K562 (cell line): ENCODE measurements at regions not wholly inside any gene's neighbourhood (a gene's known extent, or its start where the extent isn't known, plus 50 kb on each side); places are given as distances from the start of the nearest gene placed in this dataset.

Experiments
- ASH1L ChIP-seq: fragments of 450-650 bp; IDR thresholded peaks from 2 replicates; pipeline ENCODE4 v1.6.1; 2018; ENCODE audit warnings: borderline replicate concordance, mild to moderate bottlenecking, low read depth; ENCODE audit not compliant: partially characterized antibody
- CEBPG ChIP-seq, 3 experiments: fragments of 200-800 bp in 1 of 3; sonication (Bioruptor generic) in 1 of 3; sonication (generic) in 1 of 3; formaldehyde crosslinking in 1 of 3; IDR thresholded peaks in 2 of 3; conservative IDR thresholded peaks in 1 of 3; 2 replicates each; pipeline versions ENCODE4 v1.6.1 to v1.8.0; 2016 to 2022; ENCODE audit warnings: missing compliant biosample characterization in 2 of 3, missing genetic modification characterization in 2 of 3, mild to moderate bottlenecking in 1 of 3, missing genetic modification reagents in 1 of 3
- CTCF ChIP-seq, 3 experiments: IDR thresholded peaks in 2 of 3; conservative IDR thresholded peaks in 1 of 3; 2 replicates each; pipeline ENCODE4 v1.5.1; 2011 to 2012; ENCODE audit warnings: low read length in 3 of 3, mild to moderate bottlenecking in 3 of 3, control low read depth in 2 of 3, improper control_type of control experiment in 1 of 3, inconsistent platforms in 1 of 3, low read depth in 1 of 3, mixed read lengths in 1 of 3, moderate library complexity in 1 of 3; ENCODE audit not compliant: insufficient read depth in 2 of 3
- ELK1 ChIP-seq: sonication (generic); formaldehyde crosslinking; IDR thresholded peaks from 2 replicates; pipeline ENCODE4 v1.8.1; 2022; ENCODE audit warnings: missing genetic modification reagents
- EWSR1 ChIP-seq: fragments of 450-650 bp; IDR thresholded peaks from 2 replicates; pipeline ENCODE4 v1.6.1; 2018; ENCODE audit warnings: borderline replicate concordance, mild to moderate bottlenecking, low read depth, moderate library complexity; ENCODE audit not compliant: partially characterized antibody
- FOXJ3 ChIP-seq: sonication (generic); formaldehyde crosslinking; IDR thresholded peaks from 2 replicates; pipeline ENCODE4 v1.4.0; 2020; ENCODE audit warnings: mild to moderate bottlenecking, missing genetic modification reagents
- KAT8 ChIP-seq: fragments of 450-650 bp; IDR thresholded peaks from 2 replicates; pipeline ENCODE4 v1.6.1; 2016; ENCODE audit warnings: low read depth, mild to moderate bottlenecking
- MAFG ChIP-seq: fragments of 450-650 bp; conservative IDR thresholded peaks from 2 replicates; pipeline ENCODE4 v1.6.1; 2016; ENCODE audit warnings: missing genetic modification characterization, missing compliant biosample characterization
- MEF2A ChIP-seq: IDR thresholded peaks from 2 replicates; pipeline ENCODE4 v1.6.1; 2011; ENCODE audit warnings: low read depth, mild to moderate bottlenecking, low read length, moderate library complexity; ENCODE audit not compliant: control insufficient read depth
- NCOA2 ChIP-seq, 2 experiments: fragments of 450-650 bp; IDR thresholded peaks; 2 replicates each; pipeline ENCODE4 v1.6.1; 2018; ENCODE audit warnings: mild to moderate bottlenecking in 2 of 2, moderate library complexity in 1 of 2; ENCODE audit not compliant: partially characterized antibody in 2 of 2
- NCOR1 ChIP-seq: fragments of 450-650 bp; IDR thresholded peaks from 2 replicates; pipeline ENCODE4 v1.6.1; 2016; ENCODE audit warnings: mild to moderate bottlenecking, moderate library complexity
- NFIC ChIP-seq: fragments of 450-650 bp; IDR thresholded peaks from 2 replicates; pipeline ENCODE4 v1.6.1; 2017; ENCODE audit warnings: mild to moderate bottlenecking, inconsistent platforms
- NR2F6 ChIP-seq: fragments of 450-650 bp; formaldehyde crosslinking; IDR thresholded peaks from 2 replicates; pipeline ENCODE4 v1.4.0; 2020; ENCODE audit warnings: mild to moderate bottlenecking
- NRF1 ChIP-seq, 2 experiments: fragments of 450-650 bp; IDR thresholded peaks in 1 of 2; conservative IDR thresholded peaks in 1 of 2; 2 replicates each; pipeline ENCODE4 v1.6.1; 2014; ENCODE audit warnings: mild to moderate bottlenecking in 2 of 2
- PHF21A ChIP-seq: fragments of 450-650 bp; IDR thresholded peaks from 2 replicates; pipeline ENCODE4 v1.6.1; 2017; ENCODE audit warnings: low read depth, borderline replicate concordance
- RAD21 ChIP-seq, 2 experiments: fragments of 250-450 bp in 1 of 2; fragments of 450-650 bp in 1 of 2; sonication (Bioruptor Pico) in 1 of 2; formaldehyde crosslinking in 1 of 2; IDR thresholded peaks in 1 of 2; conservative IDR thresholded peaks in 1 of 2; 2 replicates each; pipeline versions ENCODE4 v1.4.0 to v1.8.0; 2020 to 2022; ENCODE audit warnings: mild to moderate bottlenecking in 2 of 2, moderate library complexity in 1 of 2
- RFX1 ChIP-seq: fragments of 450-650 bp; IDR thresholded peaks from 2 replicates; pipeline ENCODE4 v1.6.1; 2016; ENCODE audit warnings: mild to moderate bottlenecking, moderate library complexity
- SIRT6 ChIP-seq: IDR thresholded peaks from one replicate; pipeline ENCODE4 v1.6.1; 2012; ENCODE audit warnings: low read depth, mild to moderate bottlenecking, control low read depth, inconsistent platforms, low read length, moderate library complexity
- U2AF1 ChIP-seq: fragments of 200-400 bp; formaldehyde crosslinking; optimal IDR thresholded peaks from 2 replicates; pipeline ENCODE3; 2017; ENCODE audit warnings: mild to moderate bottlenecking, low read depth, low read length, moderate library complexity
- ZBTB17 ChIP-seq: fragments of 450-650 bp; formaldehyde crosslinking; IDR thresholded peaks from 2 replicates; pipeline ENCODE4 v1.4.0; 2020; ENCODE audit warnings: mild to moderate bottlenecking
- ZNF57 ChIP-seq: fragments of 450-650 bp; formaldehyde crosslinking; IDR thresholded peaks from 2 replicates; pipeline ENCODE4 v1.4.0; 2020; ENCODE audit warnings: mild to moderate bottlenecking, moderate library complexity
- ZNF644 ChIP-seq: fragments of 200-800 bp; sonication (Bioruptor generic); IDR thresholded peaks from 2 replicates; pipeline ENCODE4 v1.6.1; 2016; ENCODE audit warnings: low read depth, missing genetic modification characterization, missing compliant biosample characterization
- ZNF764 ChIP-seq: fragments of 250-450 bp; sonication (Bioruptor Pico); IDR thresholded peaks from 2 replicates; pipeline ENCODE4 v1.4.0; 2020; ENCODE audit warnings: low read depth, mild to moderate bottlenecking, moderate library complexity

GRCh38 chr6:27133281-27134227, 113.9 kb upstream of the PRSS16 start (continued):
- TF ChIP-seq KAT8 = no peak
- no peak for TF ChIP-seq U2AF1
- 0 out of 2 replicates have a peak, but pooled peaks have one; percentile 5 for TF ChIP-seq MEF2A
- peak; percentile 86 for TF ChIP-seq ZNF764 (CRISPR knock-in tag)
- TF ChIP-seq SIRT6 = peak; percentile 98
- peak; percentile 55; the same call in 1 of the 2 replicates for TF ChIP-seq PHF21A
- TF ChIP-seq RAD21 (CRISPR knock-in tag; conservative IDR thresholded peaks at IDR 0.05 in 1 of 2, IDR thresholded peaks at IDR 0.05 in 1 of 2) = peak in 1 of 2 experiments; percentile 15; a peak in 1 of 4 replicates
- no peak for TF ChIP-seq RFX1
- TF ChIP-seq ZNF57 (CRISPR knock-in tag) = peak; percentile 95
- 0 out of 2 replicates have a peak, but pooled peaks have one; percentile 33 for TF ChIP-seq NCOR1
- TF ChIP-seq NRF1 (conservative IDR thresholded peaks at IDR 0.05 in 1 of 2, IDR thresholded peaks at IDR 0.05 in 1 of 2) = 0 out of 4 replicates have a peak, but pooled peaks of 1 of the 2 experiments have one; percentile 25
- peak; percentile 79 for TF ChIP-seq EWSR1
- TF ChIP-seq CTCF (IDR thresholded peaks at IDR 0.05 in 2 of 3, conservative IDR thresholded peaks at IDR 0.05 in 1 of 3; ENCODE audit: insufficient read depth in 2 of 3, low read depth in 1 of 3, low read length in 3 of 3) = no peak; a peak in 1 of 6 replicates
- TF ChIP-seq CEBPG (CRISPR knock-in tag; IDR thresholded peaks at IDR 0.05) = no peak; the same call in 1 of the 2 replicates
- no peak for TF ChIP-seq CEBPG (tag; conservative IDR thresholded peaks at IDR 0.05 in 1 of 2, IDR thresholded peaks at IDR 0.05 in 1 of 2)
- no peak for TF ChIP-seq FOXJ3 (CRISPR knock-in tag)
- no peak for TF ChIP-seq MAFG
- peak; percentile 6; the same call in 1 of the 2 replicates for TF ChIP-seq NFIC
- TF ChIP-seq ZBTB17 = peak; percentile 95
- TF ChIP-seq ASH1L = no peak
- TF ChIP-seq NCOA2 (IDR thresholded peaks at IDR 0.05; ENCODE audit: partially characterized antibody in 2 of 2) = no peak
- no peak for TF ChIP-seq ZNF644 (tag)
- TF ChIP-seq NR2F6 (CRISPR knock-in tag) = peak; percentile 84
- TF ChIP-seq ELK1 (CRISPR knock-in tag) = no peak
